ENCODE measurements at regions not wholly inside any gene's neighbourhood (a gene's known extent, or its start where the extent isn't known, plus 50 kb on each side); places are given as distances from the start of the nearest gene placed in this dataset.

GRCh38 chr7:68125168-68125567 is 1128.5 kb downstream of the TYW1 start:
- Histone ChIP-seq H3K9me3 (no peaks in the 10 kb centered on the region), H3K4me3 (replicated peaks in 1 of 3) (no peak overlapping the region), H3K27ac (no peak overlapping the region), H3K4me1 (peaks cover 0 to 3% of the 10 kb centered on the region in 2 donors), H3K27me3 (no peaks in the 10 kb centered on the region), H3K36me3 (no peaks in the 10 kb centered on the region)
- TF ChIP-seq POLR2A (IDR thresholded peaks at IDR 0.05) (no peak), CTCF (IDR thresholded peaks at IDR 0.05) (no peak)
- intact Hi-C loops (cut with DNase I), result no loop called here
- 23 to 42% methylated on average over 2 of the region's 2 CpGs for WGBS, 2 donors
- DNase-seq, result peak; percentile 77 to 79

- intact Hi-C loops (cut with DNase I), result no loop called here
- H3K36me3 ChIP-seq, result no peaks in the 10 kb centered on the region
- DNase-seq, result no peak
- no peak overlapping the region for H3K4me3 ChIP-seq (replicated peaks in 1 of 3)
- H3K9me3 ChIP-seq, result no peaks in the 10 kb centered on the region
- 89 to 93% methylated on average over 6 of the region's 6 CpGs for WGBS, 2 donors
- no peak for TF ChIP-seq POLR2A (IDR thresholded peaks at IDR 0.05)
- TF ChIP-seq CTCF (IDR thresholded peaks at IDR 0.05), result no peak
- H3K4me1 ChIP-seq, result no peaks in the 10 kb centered on the region
- no peaks in the 10 kb centered on the region for H3K27me3 ChIP-seq
- H3K27ac ChIP-seq, result no peak overlapping the region
Observed at GRCh38 chr7:68133045-68133444, 1136.4 kb downstream of the TYW1 start.

- Histone ChIP-seq H3K27me3 (no peaks in the 10 kb centered on the region), H3K4me1 (no peaks in the 10 kb centered on the region), H3K27ac (no peak overlapping the region), H3K9me3 (no peaks in the 10 kb centered on the region), H3K4me3 (replicated peaks in 1 of 3) (no peak overlapping the region), H3K36me3 (no peaks in the 10 kb centered on the region)
- DNase-seq, result no peak
- TF ChIP-seq POLR2A (IDR thresholded peaks at IDR 0.05) (no peak), CTCF (IDR thresholded peaks at IDR 0.05) (no peak)
- intact Hi-C loops (cut with DNase I), result no loop called here
Observed at GRCh38 chr7:68143345-68143744, 1146.7 kb downstream of the TYW1 start.

GRCh38 chr7:68146983-68147382 is 1150.3 kb downstream of the TYW1 start:
- TF ChIP-seq POLR2A (IDR thresholded peaks at IDR 0.05) (no peak), CTCF (IDR thresholded peaks at IDR 0.05) (no peak)
- Histone ChIP-seq H3K27ac (no peak overlapping the region), H3K9me3 (no peaks in the 10 kb centered on the region), H3K4me1 (no peaks in the 10 kb centered on the region), H3K4me3 (replicated peaks in 1 of 3) (no peak overlapping the region), H3K27me3 (no peaks in the 10 kb centered on the region), H3K36me3 (no peaks in the 10 kb centered on the region)
- no peak for DNase-seq
- 24 to 55% methylated on average over 1 of the region's 1 CpG for WGBS, 2 donors
- intact Hi-C loops (cut with DNase I), result no loop called here

GRCh38 chr7:68147614-68148238 is 1151.1 kb downstream of the TYW1 start:
- Histone ChIP-seq H3K4me3 (replicated peaks in 1 of 3) (no peak overlapping the region), H3K36me3 (no peaks in the 10 kb centered on the region), H3K9me3 (no peaks in the 10 kb centered on the region), H3K27me3 (no peaks in the 10 kb centered on the region), H3K4me1 (no peaks in the 10 kb centered on the region), H3K27ac (no peak overlapping the region)
- TF ChIP-seq POLR2A (IDR thresholded peaks at IDR 0.05) (no peak), CTCF (IDR thresholded peaks at IDR 0.05) (no peak)
- intact Hi-C loops (cut with DNase I), result no loop called here
- 66 to 89% methylated on average over 3 of the region's 3 CpGs for WGBS, 2 donors
- peak in 1 of 2 donors; percentile 4 for DNase-seq
